Inflammatory macrophage (primary cell): ENCODE measurements at regions not wholly inside any gene's neighbourhood (a gene's known extent, or its start where the extent isn't known, plus 50 kb on each side); places are given as distances from the start of the nearest gene placed in this dataset.

Experiments
- DNase-seq, 2 donors: peaks; one replicate each; pipeline ENCODE4 v3.0.0-alpha.2; 2020 to 2022

GRCh38 chr13:40121722-40122121 lies 466.3 kb downstream of the COG6 start:
- DNase-seq = no peak

DNA sequence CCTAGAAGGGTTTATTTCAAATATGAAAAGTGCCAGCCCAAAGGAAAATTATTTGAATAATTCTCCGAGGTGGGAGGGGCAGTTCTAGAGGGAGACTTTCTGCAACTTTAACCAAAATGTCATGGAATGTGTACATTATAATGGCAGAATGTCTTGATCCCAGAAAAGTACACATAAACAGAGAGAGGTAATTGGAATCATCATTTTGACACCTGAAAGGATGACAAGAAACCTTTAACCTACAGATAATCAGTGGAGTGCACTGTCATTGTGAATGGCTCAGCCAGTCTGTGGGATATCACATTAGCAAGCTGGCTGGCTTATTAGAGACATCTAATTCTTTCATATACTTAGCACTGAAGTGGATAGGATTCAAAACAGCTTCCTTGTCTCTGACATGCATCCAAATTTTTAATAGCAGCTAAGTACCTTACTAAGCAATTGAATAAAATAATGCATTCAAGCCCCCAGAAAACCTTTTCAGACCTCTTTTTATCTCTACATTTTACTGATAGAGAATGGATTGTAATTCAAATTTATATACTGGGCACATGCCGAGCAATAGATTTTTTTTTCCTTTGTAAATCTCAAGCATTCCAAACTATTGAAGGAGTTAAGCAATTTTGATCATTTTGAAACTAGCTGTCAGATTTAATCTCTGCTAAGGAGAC lies 468.6 kb downstream of the COG6 start:
- DNase-seq = no peak

DNA sequence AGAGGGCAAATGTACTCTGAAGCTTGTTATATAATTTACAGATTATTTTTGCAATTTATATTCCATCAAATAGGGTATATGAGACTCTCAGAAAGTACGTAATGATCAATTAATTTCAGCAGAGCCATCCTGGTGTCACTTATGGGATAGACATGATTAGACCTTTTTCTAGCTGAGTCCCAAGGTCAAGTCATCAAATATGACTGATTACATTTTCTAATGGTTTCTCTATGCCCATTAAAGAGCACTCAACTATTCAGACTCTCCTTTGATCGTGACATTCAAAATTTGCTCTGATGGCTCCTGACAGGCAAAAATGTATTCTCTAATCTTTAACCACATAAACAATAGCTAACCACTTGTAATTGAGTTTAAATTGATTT lies 469.2 kb downstream of the COG6 start:
- DNase-seq = no peak

- no peak for DNase-seq
Measured at GRCh38 chr13:40125336-40125735, 469.9 kb downstream of the COG6 start.

DNA sequence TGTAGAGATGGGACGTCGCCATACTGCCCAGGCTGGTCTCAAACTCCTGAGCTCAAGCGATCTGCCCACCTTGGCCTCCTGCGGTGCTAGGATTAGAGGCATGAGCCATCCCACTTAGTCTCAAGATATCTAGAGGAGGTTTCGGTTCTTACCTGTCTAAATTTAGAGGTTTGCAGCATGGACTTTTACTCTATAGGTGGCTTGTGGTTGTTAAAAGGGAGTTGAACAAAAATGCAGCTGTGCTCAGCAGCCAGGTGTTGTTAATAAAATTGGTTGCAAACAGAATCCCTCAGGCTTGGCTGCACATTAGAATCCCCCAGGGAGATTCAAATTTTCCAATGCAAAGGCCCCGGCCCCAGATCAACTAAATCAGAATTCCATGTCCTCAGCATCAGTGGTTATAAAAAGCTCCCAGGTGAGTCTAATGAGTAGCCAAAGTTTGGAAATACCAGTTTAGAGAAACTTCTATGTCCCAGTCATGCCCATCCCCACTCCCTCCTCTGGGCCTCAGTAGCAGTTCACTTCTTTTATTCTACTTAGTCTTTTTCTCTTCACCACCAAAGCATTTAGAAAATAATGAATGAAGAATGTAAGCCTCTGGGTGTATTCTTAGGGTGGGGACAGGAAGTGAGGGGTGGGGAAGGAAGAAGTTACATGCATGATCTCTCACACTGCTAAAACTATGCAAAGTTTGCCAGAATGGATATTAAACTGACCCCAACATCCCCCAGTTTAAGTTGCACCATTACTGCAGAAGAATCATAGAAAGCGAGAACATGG lies 471.0 kb downstream of the COG6 start:
- DNase-seq = no peak

GRCh38 chr13:40127476-40127875 lies 472.0 kb downstream of the COG6 start:
- DNase-seq = no peak

DNA sequence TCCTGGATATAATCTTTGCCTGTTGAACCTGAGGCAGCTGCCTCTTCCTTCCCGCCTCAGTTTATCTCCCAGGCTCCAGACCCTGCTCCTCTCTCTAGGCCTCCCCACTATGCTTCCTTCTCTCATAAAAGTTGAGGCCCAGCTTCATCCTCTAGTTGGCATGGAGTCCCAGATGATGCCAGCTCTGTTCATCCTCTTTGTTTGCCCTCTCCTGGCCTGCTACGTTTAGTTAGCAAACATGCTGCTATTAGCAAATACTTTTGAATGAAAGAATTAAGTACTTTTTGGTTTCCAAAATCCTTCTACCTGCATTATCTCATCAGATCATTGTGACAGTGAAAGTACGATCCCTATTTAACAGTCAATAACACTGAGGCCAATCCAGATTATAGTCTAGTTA lies 472.5 kb downstream of the COG6 start:
- DNase-seq = no peak

DNA sequence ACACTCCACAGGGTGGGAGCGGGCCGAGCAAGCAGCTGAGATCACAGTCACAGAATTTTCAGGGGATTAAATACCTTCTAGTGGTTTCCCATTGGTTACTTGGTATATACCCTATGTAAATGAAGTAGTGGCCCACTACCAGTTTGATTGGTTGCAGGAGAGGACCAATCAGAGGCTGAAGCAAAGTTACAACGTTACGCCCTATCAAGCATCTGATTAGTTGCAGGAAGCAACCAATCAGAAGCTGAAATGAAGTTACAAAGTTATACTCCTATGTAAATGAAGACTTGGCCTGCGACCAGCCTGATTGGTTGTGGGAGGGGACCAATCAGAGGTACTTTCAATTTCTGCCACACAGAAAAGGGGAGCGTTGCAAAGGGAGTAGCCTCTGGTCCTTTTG lies 474.0 kb downstream of the COG6 start:
- DNase-seq = no peak

DNA sequence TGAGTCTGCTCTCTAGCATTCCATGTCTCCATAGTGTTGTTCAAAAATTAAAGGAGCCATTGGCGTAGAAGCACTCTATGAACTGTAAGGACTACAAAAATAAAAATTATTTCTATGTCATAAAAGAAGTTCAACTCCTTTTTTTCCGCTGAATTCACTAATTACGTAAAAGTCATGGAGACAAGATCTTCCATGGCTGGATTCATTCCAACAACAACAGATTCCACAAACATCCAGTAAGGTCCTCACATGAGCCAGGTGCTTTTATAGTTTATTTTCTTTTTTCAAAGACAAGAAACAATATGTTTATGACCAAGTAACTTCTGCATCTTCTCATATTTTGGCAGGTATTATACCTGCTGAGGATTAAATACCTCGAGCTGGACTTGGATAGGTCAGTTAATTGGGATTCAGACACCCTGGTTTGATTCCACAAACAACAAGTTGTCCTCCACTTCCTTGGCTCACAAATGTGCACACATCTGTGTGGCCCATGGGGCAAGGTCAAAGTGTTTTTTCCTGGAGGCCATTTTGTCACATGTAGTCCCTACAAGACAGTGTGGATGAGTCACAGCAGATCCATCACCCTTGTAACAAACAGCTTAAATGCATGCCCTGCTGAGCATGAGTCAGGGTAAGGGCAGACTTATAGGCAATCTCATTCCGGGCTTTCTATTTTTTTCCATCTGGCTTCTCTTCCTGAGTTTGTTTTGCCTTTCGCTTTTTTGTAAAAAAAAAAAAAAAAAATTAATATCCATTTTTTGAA lies 475.6 kb downstream of the COG6 start:
- peak; percentile 30 to 51 for DNase-seq

DNA sequence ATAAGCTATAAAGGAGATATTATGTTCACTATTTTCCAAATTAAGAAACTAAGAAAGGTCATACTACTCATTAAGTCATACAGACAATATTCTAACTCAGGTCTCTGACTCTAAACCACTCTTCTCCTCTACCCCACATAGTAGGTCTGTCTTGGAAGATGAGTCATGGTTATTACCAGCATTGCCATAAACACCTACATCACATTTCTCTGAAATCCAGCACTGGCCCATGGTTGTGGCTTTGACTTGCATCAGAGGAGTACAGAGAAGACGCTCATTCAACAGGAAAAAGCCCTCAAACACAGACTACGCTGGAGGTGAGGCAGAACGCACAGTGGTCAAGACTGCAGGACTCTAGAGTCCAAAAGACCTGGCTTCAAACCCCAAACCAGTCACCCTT lies 476.8 kb downstream of the COG6 start:
- DNase-seq = no peak

DNA sequence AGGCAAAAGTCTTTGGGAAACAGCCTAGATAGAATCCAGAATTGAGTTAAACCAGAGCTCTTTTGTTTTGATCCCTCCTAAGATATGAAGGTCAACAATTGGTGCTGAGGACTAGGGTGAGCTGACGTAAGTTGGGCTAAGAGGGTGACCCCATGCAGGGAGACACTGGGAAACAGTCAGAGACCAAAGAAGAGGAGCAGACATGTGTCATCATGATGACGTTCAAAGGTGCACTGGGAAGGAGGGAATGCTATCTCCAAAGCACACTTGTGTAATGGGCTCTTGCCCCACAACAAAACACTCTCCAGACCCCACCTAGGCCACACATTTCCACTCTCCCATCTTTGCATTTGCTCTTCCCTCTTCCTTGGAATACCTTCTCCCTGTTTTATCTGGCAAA lies 481.4 kb downstream of the COG6 start:
- DNase-seq = no peak

DNA sequence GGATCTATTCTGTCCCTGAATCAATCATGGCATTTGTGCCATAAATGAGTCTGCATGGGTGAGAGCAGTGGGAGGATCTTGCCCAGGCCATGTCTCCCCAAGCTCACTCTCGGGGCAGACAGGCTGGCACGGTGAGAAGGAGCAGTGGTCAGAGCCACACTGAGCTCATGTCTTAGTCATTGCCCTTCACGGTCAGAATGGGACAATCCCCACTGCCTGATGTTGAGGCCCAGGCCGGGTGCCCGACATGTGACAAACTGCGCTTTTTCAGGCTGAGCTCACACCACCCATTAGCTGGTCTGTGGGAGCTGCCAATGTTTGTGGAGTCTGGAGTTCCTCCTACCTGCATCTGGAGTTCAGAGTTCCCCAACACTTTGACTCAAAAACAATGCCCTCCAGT lies 481.9 kb downstream of the COG6 start:
- DNase-seq = no peak

DNA sequence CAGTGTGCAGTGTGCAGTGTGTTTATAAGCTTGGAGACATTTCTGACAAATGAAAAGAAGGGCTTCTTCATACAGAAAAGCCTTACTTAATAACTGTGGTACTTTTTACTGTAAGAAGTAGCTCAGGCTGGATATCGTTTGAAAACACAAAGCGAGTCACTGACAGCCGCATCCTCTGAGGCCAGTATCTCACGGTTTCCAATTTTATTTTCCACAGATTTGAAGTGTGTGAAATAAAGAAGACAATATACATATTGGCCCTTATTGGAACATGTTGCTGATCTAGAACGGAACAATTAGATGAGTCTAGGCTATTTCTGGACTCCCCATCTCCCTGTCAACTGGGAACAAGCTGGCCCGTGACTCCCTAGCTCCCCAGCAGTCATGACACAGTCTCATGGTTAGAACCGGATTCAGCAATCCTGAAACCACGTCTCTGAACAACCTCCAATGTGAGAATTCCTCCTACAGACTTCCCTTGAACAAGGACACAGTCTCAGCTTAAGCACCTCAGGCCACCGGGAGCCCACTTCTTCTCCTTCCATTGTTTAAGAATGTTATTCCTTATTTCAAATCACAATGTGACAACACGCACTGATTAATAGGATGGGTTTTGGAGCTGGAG lies 484.5 kb downstream of the COG6 start:
- no peak for DNase-seq

DNA sequence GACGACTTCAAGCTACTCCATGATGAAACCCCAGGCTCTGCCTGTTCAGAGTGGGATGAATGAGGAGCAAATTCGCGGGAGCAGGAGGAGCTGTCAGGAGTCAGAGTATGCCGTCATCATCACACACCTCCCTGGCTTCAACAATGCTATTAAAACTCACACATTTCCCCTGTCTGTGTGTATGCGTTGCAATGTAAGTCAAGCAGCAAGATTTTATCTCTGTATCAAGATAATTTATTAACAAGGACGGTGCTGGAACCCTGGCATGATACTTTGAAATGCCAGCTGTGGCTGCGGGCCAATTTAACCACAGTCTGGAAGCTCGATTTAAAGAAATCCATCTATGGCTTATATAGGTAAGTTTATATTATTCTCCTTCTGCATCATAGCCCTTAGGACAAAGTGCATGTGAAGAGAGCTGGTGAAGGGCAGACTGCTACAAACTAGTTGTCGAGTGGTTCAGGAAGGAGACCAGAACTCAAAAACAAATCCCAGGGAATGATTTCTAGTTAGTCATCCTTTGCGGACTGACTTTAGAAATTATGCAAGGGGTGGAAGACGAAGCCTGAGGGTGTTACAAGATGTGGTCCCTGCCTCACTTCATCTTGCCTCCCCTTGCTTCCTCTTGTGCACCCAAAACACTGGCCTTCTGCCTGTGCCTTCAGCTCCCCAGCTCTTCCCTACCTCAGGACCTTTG lies 486.5 kb downstream of the COG6 start:
- DNase-seq = no peak

DNA sequence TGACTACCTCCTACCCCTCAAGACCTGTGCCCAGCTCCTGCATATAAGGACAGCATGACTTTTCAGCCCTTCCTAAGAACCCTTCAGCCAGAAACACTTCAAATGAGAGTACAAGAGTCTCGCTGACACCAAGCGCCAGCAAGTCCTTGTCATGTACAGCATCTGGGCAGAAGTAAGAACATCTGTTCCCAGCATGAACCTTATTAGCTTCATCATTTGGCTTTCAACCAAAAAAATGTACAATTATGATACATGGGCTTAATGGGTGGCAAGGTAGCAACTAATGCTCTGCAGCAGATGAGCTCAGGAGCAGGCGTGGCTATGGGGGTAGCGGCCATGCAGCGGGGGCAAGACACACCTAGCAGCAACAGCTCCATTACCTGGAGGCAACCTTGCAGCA lies 487.6 kb downstream of the COG6 start:
- no peak for DNase-seq

- DNase-seq = no peak
Measured at GRCh38 chr13:40143559-40143958, 488.1 kb downstream of the COG6 start.

DNA sequence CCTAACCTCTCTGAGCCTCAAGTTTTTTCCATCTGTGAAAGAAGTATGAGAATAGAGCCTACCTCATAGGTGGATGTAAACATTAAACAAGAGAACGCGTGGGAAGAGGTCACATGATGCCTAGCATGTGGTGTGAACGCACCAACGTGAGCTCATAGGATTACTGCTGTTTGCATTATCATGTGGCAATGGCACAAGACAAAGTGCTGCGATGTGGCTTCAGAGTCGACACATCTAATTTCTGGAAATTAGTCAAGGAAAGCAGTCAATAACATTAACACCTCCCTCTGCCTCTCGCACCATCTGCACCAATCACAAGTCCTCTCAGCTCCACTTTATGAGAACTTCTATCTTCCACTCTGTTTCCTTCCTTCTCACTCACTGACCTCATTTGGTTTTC lies 489.7 kb downstream of the COG6 start:
- peak in 1 of 2 donors; percentile 19 for DNase-seq

- DNase-seq = no peak
Measured at GRCh38 chr13:40146063-40146462, 490.6 kb downstream of the COG6 start.

DNA sequence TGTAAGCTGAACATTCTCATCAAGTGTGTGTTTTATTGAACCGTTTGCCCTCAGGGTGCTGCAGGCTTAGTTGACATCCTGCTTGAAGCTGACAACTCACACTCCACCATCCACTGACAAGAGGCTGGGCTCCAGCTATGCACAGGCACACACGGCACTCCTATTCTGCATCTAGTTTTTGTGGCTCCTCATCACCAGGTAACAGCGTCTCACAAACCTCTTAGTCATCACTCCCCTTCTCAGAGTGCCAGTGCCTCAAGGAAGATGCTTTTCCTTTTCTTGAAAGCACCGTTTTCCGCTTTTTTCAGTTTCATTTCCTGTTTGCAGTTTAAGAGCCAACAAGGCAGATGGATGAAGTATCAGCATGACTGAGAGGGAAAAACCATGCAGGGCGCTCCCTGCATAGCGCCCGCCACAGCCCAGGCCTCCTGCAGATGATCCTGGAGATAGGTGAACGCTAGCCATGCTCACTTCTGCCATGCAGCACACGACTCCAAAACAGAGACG lies 491.2 kb downstream of the COG6 start:
- DNase-seq = peak; percentile 7 to 24

DNA sequence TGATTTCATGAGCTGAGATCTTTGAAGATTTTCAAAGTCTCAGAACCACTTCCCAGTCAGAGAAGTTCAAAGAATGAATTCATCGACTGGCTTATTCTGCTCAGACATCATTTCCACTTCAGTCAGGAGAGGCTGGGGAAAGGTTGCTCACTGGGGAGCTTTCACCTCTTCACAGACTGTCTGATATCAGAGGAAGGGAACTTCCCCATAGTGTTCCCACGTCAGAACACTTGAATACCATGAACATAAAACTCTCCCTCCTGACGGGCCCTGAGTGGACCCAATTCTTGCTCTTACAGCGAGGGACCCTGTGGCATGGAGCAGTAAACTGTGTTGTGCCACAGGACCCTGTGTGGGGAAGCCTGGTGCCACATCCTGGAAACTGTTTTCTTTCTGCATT lies 492.6 kb downstream of the COG6 start:
- DNase-seq = no peak

DNA sequence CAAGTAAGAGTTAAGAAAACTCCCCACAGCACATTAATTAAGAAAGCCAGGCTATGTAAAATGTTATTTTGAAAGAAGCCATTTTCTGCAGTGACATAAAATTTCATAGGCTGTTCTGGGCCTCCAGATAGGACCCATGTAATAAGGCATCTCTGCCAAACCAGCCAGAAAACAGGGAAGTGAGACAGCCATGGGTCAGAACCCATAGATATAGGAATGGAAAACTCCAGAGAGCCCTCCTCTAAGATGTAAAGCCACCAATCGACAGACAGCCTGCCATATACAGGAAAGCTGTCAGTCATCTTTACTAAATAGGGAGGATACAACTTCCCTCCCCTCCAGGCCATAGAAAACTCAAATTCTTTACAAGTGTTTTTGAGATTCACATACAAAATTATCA lies 493.3 kb downstream of the COG6 start:
- no peak for DNase-seq

- DNase-seq = peak; percentile 51 to 68
Measured at GRCh38 chr13:40149611-40150274, 494.3 kb downstream of the COG6 start.
